GM21360 (cell line): ENCODE measurements at regions not wholly inside any gene's neighbourhood (a gene's known extent, or its start where the extent isn't known, plus 50 kb on each side); places are given as distances from the start of the nearest gene placed in this dataset.
"Not testable (repeated sequence)": the region's sequence is repeated elsewhere in the genome, so short reads cannot be mapped to it uniquely, and the experiment has no call there.

ENCODE experiments used
- ATAC-seq: cut with Tn5 transposase; IDR thresholded peaks from one replicate; pipeline ENCODE4 v1.9.1; 2021; ENCODE audit warnings: mild to moderate bottlenecking, moderate library complexity; ENCODE audit not compliant: unreplicated experiment

DNA sequence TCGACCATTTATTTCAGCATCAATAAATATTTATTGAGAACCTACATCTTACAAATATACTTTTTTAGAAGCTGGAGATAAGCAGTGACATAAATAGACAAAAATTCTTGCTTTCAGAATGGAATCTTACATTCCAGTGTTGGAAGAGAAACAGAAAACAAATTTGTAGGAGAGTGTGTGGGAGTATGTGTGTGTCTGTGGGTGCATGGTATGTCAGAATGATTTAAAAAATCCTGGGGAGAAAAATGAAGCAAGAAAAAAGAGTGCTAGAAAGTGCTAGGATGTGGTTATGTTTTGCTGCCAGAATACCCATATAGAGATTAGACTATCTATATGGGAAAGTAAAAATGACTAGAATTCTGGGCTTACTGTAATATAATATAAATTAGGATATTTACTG, 561.7 kb upstream of the SGO1 start:
- no peak for ATAC-seq

DNA sequence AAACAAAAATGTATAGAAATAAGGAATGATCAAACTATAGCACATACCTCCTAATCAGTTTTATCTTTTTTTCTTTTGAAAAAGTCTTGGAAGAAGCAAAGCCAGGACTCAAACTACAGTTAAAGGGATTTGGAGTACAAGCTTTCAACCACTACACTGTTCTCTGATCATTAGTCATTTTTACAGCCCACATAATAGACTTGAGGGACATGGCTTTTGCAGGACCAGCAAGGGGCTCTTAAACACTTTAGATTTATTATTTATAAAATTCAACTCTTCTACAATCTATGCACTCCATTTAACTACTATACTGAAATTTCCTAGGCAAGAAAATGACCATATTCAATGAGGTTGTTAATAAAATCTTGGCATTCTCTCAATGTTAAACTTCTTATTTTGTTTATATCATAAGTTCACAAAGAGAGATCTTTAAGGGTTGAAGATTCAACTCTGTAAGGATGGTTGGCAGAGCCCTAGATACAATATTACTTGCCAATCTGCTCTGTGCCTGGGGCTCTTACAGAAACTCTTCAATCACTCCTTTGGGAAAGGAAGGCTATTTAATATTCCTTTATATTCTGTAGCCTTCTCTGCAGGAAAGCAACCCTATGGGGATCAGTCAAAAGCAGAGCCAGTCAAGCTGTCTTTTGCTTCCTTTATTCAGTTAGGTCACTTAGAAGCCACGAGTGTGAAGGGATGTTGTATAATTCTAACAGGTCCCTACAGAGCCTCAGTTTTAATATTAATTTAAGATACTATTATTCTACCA, 557.7 kb upstream of the SGO1 start:
- ATAC-seq = no peak

- no peak for ATAC-seq
Measured at GRCh38 chr3:20742903-20743552, 557.0 kb upstream of the SGO1 start.

DNA sequence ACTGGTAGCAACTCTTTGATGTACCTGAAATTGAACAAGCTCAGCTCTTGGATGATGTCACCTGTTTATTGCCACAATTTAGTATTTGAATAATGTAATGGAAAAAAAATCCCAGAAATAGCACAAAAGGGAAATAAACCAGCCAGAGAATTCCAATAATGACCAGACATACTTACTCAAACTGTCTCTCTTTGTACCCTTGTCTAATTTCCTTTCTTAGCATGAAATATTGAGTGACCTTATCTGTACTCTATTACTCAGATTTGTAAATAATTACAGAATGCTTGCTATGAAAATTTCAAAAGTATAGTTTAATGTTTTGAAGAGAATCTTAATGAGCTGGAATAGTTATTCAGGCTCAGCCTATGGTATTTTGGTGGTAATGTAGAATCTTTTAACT, 555.4 kb upstream of the SGO1 start:
- ATAC-seq = no peak

DNA sequence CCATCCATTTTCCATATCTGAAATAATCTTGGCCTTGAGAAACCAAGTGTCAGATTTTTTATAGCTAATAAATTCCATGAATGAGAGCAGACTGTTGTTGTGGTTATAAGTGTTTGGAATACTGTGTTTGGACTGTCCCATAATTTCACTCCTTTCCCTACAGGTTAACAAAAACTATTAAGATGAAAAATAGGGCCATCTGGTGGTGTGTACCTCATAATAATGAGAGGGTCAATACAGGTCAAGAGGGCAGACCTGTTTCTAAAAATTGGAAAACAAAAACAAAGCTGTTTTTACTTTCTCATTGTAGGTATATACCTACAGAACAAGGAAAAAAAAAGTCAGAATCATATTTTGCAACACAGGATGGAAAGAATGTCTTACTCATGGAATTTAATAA, 553.8 kb upstream of the SGO1 start:
- no peak for ATAC-seq

GRCh38 chr3:20736287-20736852, 550.4 kb upstream of the SGO1 start:
- no peak for ATAC-seq

DNA sequence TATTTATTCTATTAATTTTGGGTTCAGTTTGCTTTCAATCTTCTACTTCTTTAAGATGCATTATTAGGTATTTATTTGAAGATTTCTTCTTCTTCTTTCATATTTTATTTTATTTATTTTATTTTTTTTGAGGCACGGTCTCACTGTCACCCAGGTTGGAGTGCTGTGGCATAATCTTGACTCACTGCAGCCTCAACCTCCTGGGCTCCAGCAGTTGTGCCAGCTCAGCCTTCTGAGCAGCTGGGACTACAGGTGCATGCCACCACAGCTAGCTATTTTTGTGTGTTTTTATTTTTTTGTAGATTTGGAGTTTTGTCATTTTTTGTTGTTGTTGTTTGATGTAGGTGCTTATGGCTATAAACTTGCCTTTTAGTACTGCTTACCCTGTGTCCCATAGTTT, 543.2 kb upstream of the SGO1 start:
- no peak for ATAC-seq

- no peak for ATAC-seq
Measured at GRCh38 chr3:20726786-20727185, 540.8 kb upstream of the SGO1 start.

DNA sequence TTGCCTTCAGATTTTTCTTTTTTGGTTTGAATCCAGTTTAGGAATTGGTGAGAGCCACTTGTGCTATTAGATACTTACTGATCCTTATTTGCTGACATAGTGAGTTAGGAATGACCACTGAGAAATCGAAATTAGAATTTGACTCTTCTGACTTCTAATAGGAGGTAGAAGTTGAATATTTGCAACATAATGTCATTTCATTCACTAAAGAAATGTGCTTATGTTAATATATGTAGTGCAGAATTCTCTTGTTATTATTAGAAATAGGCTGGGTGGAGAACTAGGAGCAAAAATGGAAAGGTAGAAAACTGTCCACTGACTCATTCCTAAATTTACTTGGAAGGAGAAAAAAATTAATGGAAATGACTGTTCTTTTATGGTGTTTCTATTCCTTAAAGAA, 538.2 kb upstream of the SGO1 start:
- ATAC-seq = no peak

DNA sequence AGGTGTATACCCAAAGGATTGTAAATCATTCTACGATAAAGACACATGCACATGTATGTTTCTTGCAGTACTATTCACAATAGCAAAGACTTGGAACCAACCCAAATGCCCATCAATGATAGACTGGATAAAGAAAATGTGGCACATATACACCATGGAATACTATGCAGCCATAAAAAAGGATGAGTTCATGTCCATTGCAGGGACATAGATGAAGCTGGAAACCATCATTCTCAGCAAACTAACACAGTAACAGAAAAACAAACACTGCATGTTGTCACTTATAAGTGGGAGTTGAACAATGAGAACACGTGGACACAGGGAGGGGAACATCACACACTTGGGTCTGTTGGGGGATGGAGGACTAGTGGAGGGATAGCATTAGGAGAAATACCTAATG, 530.4 kb upstream of the SGO1 start:
- not testable (repeated sequence) for ATAC-seq

GRCh38 chr3:20701641-20702040, 515.6 kb upstream of the SGO1 start:
- ATAC-seq = no peak

DNA sequence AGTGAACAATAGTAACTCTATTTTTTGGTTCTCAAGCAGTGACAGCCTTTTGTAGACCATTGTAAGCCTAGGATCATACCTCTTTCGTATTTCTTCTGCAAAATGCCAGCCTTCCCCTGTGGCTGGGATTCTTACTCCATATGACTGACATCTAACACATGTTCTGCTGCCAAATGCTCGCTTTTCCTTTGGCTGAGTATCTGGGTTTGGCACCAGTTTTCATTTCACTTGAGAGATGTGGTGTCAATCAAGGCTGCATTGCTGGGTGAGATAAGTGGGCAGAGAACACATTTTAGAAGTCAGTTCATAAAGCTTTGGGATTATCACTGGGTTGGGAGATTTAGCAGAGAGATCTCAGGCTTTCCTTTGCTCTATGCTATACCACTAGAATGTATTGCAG, 514.7 kb upstream of the SGO1 start:
- ATAC-seq = no peak

GRCh38 chr3:20698896-20699295, 512.9 kb upstream of the SGO1 start:
- no peak for ATAC-seq

DNA sequence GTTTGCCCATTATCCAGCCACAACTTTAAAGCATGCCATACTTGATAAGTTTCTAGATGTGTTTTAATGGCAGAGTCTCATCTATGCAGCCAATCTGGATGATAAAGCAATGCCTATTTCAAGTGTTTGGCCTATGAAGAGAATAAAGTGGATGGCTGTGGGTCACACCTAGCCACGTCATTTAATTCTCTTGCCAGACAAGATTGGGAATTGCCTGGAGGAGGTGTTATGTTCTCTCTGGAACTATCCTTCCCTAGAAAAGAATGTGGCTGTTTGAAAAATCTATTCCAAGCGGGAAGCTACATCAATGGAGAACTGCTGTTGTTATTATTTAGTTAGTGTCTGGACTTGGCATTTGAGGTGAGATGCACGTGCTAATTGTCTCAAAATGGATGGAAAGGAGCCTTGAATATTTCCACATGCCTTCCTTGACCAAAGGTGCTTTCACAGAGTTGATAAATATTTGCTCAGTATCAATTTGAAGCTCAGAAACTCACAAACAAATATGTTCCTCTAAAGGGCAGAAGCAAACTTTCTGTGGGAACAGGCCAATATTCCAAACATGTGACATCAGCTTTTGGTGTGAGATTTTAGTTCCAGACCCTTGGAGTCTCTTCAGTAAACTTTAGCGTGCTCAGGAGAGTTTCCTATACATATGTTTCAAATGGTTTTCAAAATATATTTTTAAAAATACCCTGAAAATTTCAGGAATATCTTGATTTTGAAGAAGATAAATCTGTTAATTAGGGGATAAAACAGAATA, 510.6 kb upstream of the SGO1 start:
- ATAC-seq = no peak

DNA sequence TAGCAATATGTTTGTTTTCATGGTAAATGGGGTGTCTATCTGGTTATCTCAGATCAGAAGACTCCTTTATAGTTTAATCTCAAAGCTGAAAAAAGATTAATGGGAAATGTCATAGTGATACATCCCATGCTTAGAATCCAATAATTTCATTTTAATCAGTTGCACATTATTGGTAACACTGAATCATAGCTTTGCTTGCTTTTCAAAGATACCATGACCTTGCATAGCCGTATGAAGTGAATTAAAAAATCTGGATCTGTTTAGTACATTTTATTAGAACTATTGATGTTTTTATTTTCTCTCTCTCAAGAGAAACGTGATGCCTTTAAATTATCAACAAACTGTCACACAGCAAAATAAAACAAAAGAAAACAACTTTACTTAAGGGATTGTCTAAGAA, 506.7 kb upstream of the SGO1 start:
- no peak for ATAC-seq

DNA sequence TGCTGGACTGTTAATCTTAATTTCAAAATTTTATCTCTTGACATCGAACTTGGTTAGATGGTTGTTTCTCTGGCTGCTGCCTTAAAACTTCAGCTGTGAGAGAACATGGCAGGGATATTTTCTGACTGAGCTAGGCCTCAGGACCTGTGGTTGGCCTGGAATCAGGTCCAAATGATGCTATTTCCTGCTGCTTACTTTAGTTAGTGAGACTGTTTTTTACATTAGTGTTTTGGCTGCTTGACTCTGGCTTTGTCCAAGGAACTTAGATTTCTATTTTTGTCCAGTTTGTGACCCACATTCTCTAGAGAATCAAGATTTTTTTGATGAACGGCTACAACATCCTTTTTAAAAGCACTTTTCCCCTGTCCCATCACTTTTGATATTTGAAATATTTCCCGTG, 497.9 kb upstream of the SGO1 start:
- ATAC-seq = no peak

GRCh38 chr3:20682573-20682972, 496.6 kb upstream of the SGO1 start:
- no peak for ATAC-seq

DNA sequence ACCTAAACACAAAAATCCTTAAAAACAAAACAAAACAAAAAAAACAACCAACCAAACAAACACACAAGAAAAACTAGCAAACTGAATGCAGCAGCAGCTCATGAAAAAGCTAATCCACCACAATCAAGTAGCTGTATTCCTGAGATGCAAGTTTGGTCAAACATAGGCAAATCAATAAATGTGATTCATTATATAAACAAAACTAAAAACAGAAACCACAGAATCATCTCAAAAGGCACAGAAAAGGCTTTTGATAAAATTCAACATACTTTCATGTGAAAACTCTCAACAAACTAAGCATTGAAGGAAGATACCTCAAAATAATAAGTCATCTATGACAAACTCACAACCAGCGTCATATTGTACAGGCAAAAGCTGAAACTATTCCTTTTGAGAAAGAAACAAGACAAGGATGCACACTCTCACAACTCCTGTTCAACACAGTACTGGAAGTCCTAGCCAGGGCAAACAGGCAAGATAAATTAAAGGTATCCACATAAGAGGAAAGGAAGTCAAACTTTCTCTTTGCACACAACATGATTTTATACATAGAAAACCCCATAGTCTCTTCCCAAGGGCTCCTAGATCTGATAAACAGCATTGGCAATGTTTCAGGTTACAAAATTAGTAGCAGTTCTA, 495.1 kb upstream of the SGO1 start:
- no peak for ATAC-seq

GRCh38 chr3:20673866-20674265, 487.9 kb upstream of the SGO1 start:
- no peak for ATAC-seq

DNA sequence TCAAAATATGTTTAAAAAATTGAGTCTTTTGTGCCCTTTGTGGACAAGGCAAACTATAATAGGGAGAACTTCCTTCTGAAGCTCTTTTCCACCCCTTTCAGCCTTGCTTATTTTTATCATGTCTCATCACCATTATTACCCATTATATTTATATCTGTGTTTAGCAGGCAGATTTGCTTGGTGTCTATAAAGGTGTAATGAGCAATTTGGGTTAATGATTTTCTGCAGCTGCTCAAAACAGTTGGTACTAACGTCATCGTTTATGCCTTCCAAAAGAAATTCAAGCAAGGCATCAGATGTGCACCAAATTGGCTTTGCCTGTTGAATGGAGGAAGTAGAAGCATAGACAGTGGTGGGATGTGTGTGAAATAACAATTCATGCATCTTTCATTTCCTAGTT, 483.7 kb upstream of the SGO1 start:
- ATAC-seq = no peak

GRCh38 chr3:20669184-20669583, 483.2 kb upstream of the SGO1 start:
- ATAC-seq = no peak
